Stimulated activated CD4-positive, alpha-beta T cell treated with anti-CD3 and anti-CD28 coated beads, Interleukin-1b, Interleukin-23, amount 100 ng/mL, for 24 hours (primary cell): ENCODE measurements at regions not wholly inside any gene's neighbourhood (a gene's known extent, or its start where the extent isn't known, plus 50 kb on each side); places are given as distances from the start of the nearest gene placed in this dataset.

ENCODE experiments used
- DNase-seq, 4 experiments: peaks; one replicate each; pipeline ENCODE4 v3.0.0-alpha.2; 2020; ENCODE audit warnings: low read depth in 4 of 4, low spot score in 1 of 4

DNA sequence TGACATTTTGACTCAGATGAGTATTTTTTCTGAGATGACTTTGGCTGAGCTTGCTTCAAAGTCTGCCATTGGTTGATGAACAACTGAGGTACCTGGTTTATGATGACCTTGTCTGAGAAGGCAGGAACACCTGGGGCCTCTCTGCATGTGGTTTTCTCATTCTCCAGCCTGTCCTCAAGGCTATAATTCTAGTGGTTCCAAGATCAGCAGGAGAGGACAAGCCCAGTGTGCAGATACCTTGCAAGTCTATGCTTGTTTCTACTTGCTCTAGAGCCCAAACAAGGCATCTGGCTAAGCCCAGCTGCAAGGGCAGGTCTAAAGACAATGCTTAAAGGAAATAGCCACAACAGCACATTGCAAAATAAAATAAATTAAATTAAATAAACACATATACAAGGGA, 1100.0 kb downstream of the NLGN4Y start:
- no peak for DNase-seq

DNA sequence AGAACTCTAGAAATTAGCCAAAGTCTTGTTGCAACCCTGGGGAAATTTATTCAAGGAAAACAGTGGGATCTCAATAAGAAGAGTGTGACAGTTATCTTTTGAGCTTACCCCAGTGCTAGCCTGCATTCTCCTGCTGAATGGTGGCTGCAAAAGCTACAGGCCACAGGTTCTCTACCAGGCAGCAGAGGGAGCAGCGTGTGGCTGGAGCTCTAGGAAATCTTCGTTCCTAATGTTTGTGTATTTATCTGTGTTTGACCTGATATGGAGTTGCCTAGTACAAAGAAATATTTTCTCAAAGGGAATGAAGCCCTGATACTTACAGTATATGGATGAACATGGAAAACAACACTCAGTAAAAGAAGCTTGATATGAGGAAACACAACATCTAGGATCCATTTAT, 1100.6 kb downstream of the NLGN4Y start:
- no peak for DNase-seq

DNA sequence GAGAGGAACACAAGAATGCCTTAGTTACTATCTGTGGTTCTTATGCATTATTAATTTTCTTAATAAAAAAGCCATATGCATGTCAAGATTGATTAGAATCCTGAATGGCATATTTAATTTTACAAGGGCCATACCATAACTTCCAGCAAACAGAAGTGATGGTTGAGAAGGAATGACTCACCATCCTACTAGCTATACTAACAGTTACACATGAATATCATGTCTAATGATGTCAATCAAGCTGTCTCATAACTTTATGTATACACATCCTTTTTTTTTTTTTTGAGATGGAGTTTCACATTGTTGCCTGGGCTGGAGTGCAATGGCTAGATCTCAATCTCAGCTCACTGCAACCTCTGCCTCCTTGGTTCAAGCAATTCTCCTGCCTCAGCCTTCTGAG, 1123.9 kb downstream of the NLGN4Y start:
- no peak for DNase-seq

DNA sequence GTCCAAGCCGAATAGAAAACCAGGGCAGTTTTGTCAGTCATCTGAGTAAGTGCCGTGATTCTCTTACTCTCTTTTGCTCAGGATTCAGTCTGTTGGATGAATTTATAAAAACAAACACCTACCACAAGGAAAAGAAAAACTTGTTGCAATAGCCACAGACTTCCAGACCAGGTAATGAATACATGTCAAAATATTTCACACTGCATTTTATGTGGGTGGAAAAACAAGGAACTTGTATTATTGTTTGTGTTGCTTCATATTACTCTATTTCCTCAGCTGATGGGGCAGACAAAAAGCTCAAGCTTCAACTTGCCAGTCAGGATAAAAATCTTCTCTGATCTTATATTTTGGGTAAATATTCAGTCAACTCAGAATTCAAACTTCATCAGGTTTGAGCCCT, 1125.7 kb downstream of the NLGN4Y start:
- no peak for DNase-seq

- DNase-seq: no peak
Observed at GRCh38 chrY:15688531-15688930, 1164.2 kb downstream of the NLGN4Y start.

DNA sequence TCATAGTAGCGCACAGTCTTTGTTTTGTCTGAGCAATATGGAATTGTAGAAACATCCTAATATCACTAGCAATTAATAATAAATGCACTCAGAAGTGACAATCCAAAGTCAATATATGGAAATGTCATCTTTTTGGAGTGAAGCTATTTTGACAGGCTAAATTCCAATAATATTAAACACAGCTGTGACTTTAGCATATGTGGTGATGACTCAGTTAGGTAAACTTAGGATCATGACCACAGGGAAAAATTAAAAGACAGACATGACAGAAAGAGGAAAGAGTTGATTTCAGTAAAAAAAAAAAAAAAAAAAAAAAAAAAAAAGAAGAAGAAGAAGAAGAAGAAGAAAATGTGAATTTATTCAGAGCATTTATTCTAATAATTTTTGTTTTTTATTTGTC, 1165.7 kb downstream of the NLGN4Y start:
- no peak for DNase-seq

DNA sequence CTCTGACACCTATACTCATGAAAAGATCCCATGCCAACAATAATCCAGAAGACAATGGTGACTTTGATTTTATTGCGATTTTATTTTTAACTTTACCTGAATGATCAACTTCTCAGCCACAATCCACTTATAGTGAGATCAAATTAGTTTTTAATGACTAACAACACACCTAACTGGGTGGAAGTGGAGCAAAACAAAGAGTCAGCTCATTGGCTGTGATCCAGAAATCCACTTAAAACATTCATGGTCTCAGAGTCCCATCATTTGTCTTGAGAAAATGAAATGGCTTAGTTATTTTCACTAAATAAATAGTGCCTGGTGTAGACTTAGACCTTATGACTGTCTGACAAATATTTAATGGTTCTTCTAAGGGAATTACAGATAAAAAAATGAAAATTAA, 1177.8 kb downstream of the NLGN4Y start:
- no peak for DNase-seq

DNA sequence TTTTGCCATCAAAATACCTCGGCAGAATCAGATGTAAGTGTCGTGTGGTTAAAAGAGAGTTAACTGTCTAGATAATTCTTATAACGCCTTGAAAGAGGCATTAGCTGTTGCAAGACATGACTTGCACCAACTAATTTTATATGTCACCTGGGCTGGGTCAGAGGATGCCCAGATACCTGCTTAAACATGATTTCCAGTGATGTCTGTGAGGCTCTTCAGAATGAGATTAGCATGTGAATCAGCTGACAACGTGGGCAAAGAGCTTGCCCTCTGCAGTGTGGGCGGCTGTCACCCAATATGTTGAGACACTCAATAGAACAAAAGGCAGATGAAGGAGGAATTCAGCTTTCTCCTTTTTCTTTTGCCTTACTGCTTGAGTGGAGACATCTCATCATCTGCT, 1180.6 kb downstream of the NLGN4Y start:
- DNase-seq: no peak

GRCh38 chrY:15749533-15750433, 1225.5 kb downstream of the NLGN4Y start:
- no peak for DNase-seq

- DNase-seq: no peak
Observed at GRCh38 chrY:15751001-15751400, 1226.7 kb downstream of the NLGN4Y start.

- no peak for DNase-seq
Observed at GRCh38 chrY:15756266-15756665, 1231.9 kb downstream of the NLGN4Y start.

DNA sequence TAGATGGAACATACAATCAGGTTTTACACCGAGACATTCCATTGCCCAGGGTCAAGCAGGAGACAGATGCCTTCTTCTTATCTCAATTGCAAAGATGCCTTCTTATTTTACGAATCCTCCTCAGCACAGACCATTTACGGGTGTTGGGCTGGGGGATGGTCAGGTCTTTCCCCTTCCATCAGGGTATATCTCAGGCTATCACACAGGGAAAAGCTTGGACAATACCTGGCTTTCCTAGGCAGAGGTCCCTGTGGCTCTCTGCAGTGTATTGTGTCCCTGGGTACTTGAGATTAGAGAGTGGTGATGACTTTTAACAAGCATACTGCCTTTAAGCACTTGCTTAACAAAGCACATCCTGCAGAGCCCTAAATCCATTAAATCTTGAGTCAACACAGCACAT, 1249.2 kb downstream of the NLGN4Y start:
- DNase-seq: no peak

- no peak for DNase-seq
Observed at GRCh38 chrY:15775880-15776279, 1251.6 kb downstream of the NLGN4Y start.

- no peak for DNase-seq
Observed at GRCh38 chrY:15779891-15780290, 1255.6 kb downstream of the NLGN4Y start.

GRCh38 chrY:15800021-15800420, 1275.7 kb downstream of the NLGN4Y start:
- no peak for DNase-seq

DNA sequence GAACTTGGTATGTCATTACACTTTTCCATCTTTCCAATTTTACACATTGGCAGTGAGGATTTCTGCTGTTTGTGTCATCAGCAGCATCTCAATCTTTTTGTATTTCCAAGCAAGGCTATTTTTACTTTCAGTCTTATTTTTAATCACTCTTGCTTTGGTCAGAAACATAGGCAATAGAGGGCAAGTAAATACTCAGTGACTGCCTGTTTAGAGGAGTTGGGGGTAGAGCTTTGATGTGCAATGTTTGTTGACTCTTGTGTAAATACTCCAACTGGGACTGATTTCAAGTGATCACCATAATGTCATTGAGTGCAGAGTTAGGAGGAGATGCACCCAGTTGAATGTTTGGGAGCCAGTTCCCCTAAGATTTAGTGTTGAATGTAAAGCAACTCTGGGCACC, 1281.7 kb downstream of the NLGN4Y start:
- no peak for DNase-seq

GRCh38 chrY:15814241-15814640, 1289.9 kb downstream of the NLGN4Y start:
- no peak for DNase-seq
